GM12864 (cell line): ENCODE measurements at regions not wholly inside any gene's neighbourhood (a gene's known extent, or its start where the extent isn't known, plus 50 kb on each side); places are given as distances from the start of the nearest gene placed in this dataset.

Source experiments
- DNase-seq: peaks from one replicate; pipeline ENCODE4 v3.0.0-alpha.2; 2011; ENCODE audit warnings: low read depth
- H3K4me3 ChIP-seq: 2 replicates; pipeline ENCODE4 v1.5.1; 2011; ENCODE audit warnings: mild to moderate bottlenecking, low read depth, low read length, control low read depth
- TF ChIP-seq, protein P1 (sequence below): IDR thresholded peaks from 2 replicates; pipeline ENCODE4 v1.5.1; 2011; ENCODE audit warnings: low read depth, mild to moderate bottlenecking, moderate library complexity, low read length, control low read depth, inconsistent platforms; ENCODE audit errors: missing control alignments

DNA sequence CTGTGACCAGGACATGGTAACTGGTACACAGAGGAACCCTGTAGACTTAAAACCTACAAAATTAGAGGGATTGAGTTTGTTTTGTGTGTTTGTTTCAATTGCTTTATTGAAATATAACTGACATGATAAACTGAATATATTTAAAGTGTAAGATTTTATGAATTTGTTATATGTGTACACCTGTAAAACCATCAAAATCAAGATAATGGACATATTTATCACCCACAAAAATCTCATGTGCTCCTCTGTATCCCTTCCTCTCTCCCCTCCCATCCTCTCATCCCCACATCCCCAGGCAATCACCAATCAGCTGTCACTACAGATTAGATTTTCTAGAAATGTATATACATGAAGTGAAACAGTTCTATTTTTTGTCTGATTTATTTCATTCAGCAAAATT lies 565.5 kb downstream of the NOVA1 start:
- TF ChIP-seq, protein P1, sequence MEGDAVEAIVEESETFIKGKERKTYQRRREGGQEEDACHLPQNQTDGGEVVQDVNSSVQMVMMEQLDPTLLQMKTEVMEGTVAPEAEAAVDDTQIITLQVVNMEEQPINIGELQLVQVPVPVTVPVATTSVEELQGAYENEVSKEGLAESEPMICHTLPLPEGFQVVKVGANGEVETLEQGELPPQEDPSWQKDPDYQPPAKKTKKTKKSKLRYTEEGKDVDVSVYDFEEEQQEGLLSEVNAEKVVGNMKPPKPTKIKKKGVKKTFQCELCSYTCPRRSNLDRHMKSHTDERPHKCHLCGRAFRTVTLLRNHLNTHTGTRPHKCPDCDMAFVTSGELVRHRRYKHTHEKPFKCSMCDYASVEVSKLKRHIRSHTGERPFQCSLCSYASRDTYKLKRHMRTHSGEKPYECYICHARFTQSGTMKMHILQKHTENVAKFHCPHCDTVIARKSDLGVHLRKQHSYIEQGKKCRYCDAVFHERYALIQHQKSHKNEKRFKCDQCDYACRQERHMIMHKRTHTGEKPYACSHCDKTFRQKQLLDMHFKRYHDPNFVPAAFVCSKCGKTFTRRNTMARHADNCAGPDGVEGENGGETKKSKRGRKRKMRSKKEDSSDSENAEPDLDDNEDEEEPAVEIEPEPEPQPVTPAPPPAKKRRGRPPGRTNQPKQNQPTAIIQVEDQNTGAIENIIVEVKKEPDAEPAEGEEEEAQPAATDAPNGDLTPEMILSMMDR: no peak
- H3K4me3 ChIP-seq: no peak overlapping the region
- no peak for DNase-seq

DNA sequence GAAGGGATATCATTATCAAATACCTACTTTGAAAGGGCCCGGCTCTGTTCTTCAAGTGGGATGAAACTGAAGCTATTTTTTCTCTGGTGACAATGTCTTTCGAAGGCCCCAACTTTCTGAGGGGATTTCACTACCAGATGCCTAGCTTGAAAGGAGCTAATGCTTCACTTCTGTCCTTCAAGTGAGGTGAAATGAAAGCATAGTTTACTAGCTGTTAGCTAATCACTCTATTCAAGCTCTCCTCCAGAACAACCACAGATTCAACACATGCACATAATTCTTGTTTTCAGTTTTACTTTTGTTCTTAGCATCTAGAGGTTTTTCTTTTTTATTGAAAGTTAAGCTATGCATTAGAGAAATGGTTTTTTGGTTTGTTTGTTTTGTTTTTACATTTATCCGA lies 571.4 kb downstream of the NOVA1 start:
- H3K4me3 ChIP-seq: no peak overlapping the region
- TF ChIP-seq, protein P1: no peak
- DNase-seq: no peak

DNA sequence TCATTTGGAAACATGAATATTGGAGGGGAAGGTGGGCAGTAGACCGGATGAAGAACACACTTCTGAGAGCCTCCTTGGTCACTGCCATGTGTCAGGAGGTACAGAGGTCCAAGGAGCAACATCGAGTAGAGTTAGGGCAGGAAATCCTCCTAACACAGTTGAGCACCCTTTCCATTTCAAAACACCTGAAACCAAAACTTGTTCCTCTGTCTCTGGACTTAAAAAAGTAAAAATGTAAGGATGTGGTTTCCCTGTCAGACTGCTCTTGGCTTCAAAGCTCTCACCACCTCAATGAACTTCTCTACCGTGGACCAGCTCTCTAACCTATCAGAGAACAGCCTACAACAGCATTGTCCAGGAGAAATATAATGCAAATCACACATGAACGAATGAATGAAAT lies 573.9 kb downstream of the NOVA1 start:
- no peak overlapping the region for H3K4me3 ChIP-seq
- no peak for DNase-seq
- TF ChIP-seq, protein P1: no peak

DNA sequence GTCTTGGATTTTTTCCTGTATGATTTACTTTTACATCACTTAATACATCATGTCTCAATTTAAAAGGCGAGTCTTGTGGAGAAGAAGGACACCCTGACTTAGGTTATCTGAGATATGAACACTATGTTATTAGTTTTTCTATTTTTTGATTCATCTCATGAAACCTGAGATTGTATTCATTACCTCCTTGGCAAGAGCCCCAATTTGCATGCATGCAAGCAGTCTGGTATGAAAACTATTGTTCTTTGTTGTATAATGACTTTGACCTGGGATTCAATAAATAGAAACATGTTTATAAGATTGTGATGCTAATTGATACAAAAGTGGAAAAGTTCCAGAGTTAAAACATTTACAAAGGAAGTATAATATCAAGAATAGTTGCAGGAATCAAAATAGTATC lies 576.1 kb downstream of the NOVA1 start:
- TF ChIP-seq, protein P1: no peak
- H3K4me3 ChIP-seq: no peak overlapping the region
- DNase-seq: no peak

DNA sequence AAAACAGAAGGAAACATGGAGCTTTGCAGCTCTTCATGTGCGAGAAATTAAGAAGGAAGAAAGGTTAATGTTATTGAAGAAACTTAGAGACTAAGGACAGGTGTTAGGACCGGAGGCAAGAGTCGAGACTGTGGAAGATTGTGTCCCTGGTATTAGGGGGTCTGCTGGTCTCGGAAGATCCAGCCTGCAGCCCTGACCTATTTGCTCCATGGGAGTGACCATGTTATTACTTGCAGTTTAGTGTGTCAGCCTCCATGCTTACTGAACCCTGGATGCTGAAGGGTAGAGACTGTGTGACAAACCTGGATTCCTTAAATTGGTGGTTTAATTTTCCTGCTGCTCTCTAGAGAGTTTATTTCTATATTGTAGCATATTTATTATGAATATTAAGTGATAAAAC lies 580.6 kb downstream of the NOVA1 start:
- DNase-seq: no peak
- TF ChIP-seq, protein P1: no peak
- no peak overlapping the region for H3K4me3 ChIP-seq

DNA sequence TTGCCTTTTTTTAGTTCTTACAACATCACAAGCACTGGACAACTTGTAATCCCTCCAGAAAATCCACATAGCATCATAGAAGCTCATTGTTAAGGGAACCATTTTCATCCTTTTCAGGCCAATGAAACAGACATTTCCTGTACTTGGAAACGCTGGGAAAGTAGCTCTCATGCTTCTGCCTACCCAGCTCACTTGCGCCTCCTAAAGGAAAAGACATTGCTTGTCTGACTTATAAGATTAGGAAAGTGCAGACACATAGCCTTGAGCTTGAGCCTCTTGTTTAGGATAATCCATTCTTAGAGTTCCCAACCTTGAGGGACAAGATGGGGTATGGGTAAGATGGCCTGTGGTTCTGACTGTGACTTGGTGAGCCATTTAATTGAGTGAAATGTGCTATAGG lies 589.5 kb downstream of the NOVA1 start:
- no peak overlapping the region for H3K4me3 ChIP-seq
- TF ChIP-seq, protein P1: no peak
- DNase-seq: no peak

DNA sequence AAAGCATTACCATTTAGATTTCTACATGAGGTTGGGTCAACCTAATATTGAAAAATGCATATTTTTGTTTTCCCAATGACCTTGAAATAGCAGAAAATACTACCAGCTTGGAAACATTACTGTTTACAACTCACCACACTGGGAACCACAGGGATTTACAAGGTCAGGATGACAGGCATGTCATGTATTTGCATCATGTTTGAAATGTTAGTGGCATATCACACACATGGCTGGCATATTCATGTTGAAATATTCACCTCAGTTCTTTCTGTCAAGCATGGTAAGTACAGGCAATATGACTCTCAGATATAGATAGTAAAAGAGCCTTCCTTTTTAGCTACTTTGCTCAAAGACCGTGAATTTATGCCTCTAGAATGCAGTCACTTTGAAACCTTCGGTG lies 593.5 kb downstream of the NOVA1 start:
- DNase-seq: no peak
- no peak overlapping the region for H3K4me3 ChIP-seq
- TF ChIP-seq, protein P1: no peak
